Neural cell (in vitro differentiated cells): ENCODE measurements at regions not wholly inside any gene's neighbourhood (a gene's known extent, or its start where the extent isn't known, plus 50 kb on each side); places are given as distances from the start of the nearest gene placed in this dataset.

ENCODE experiments used
- CTCF ChIP-seq: fragments of 450-650 bp; IDR thresholded peaks from 2 replicates; pipeline ENCODE4 v1.5.1; 2014; ENCODE audit warnings: antibody characterized with exemption, mild to moderate bottlenecking, moderate library complexity; ENCODE audit not compliant: poor library complexity, severe bottlenecking
- TAF1 ChIP-seq: IDR thresholded peaks from 2 replicates; pipeline ENCODE4 v1.6.1; 2012; ENCODE audit warnings: low read depth

DNA sequence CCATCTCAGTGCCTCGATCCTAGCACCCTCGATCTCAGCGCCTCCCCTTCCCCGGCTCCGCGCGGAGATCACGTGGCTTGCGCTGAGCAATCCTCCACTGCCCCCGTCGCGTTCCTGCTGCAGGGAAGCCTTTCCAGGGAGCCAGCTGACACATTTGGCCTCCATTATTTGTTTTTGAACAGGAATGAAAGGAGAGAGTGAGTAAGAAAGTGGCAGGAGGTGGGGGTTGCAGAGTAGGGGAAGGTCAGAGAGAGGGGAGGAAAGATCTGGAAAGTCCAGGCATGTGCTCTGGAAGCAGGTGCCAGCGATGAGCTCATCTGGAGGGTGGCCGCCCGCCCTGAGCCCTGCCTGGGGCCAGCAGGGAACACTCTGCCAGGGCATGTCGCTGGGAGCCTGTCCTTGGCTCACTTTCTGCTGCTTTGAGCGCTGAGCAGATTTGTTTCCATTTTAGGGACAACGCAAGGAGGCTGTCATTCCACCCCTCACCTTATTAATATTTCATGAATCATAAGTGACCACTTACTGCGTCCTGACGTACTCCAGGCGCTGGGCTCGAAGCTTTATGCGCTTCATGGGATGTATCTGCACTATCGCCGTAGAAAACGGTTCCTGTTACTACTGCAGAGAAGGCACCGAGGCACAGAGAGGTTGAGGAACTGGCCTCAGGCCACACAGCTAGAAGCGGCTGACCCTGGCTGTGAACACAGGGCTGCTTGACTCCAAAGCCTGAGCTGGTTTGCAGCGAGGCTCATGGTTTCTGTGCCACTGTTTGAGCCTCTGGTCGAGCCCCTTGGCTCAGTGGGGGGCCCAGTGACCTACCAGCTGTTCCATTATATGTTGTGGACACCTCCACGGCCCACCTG lies 283.1 kb downstream of the SEC14L1 start:
- TF ChIP-seq TAF1 (no peak), CTCF (no peak)
